Mesenchymal stem cell (in vitro differentiated cells and primary cell): ENCODE measurements at regions not wholly inside any gene's neighbourhood (a gene's known extent, or its start where the extent isn't known, plus 50 kb on each side); places are given as distances from the start of the nearest gene placed in this dataset.

ENCODE experiments used
- DNase-seq: peaks from one replicate; pipeline ENCODE4 v3.0.0-alpha.2; 2013
- H2AFZ ChIP-seq: one replicate; pipeline ENCODE4 v1.6.1; 2013; ENCODE audit warnings: low read depth, mild to moderate bottlenecking, control low read depth, inconsistent platforms, low read length, moderate library complexity
- H2AK5ac ChIP-seq: 2 replicates; pipeline ENCODE4 v1.6.1; 2013; ENCODE audit warnings: low read length, moderate library complexity, mild to moderate bottlenecking, inconsistent platforms; ENCODE audit not compliant: severe bottlenecking
- H2BK120ac ChIP-seq: one replicate; pipeline ENCODE4 v1.6.1; 2013; ENCODE audit warnings: low read depth, mild to moderate bottlenecking, inconsistent platforms, low read length, moderate library complexity
- H2BK12ac ChIP-seq, 2 experiments: one replicate each; pipeline ENCODE4 v1.6.1; 2013; ENCODE audit warnings: inconsistent platforms in 2 of 2, low read length in 2 of 2, mild to moderate bottlenecking in 2 of 2, moderate library complexity in 2 of 2, control low read depth in 1 of 2
- H2BK15ac ChIP-seq: one replicate; pipeline ENCODE4 v1.6.1; 2013; ENCODE audit warnings: mild to moderate bottlenecking, low read depth, inconsistent platforms; ENCODE audit not compliant: poor library complexity, severe bottlenecking
- H2BK5ac ChIP-seq: 2 replicates; pipeline ENCODE4 v1.6.1; 2013; ENCODE audit warnings: low read depth, mild to moderate bottlenecking, low read length, control low read depth, inconsistent platforms; ENCODE audit not compliant: poor library complexity, severe bottlenecking
- H3K14ac ChIP-seq, 2 experiments: one replicate each; pipeline ENCODE4 v1.6.1; 2013; ENCODE audit warnings: inconsistent platforms in 2 of 2, low read length in 2 of 2, control low read depth in 1 of 2, mild to moderate bottlenecking in 1 of 2, moderate library complexity in 1 of 2
- H3K18ac ChIP-seq, 2 experiments: one replicate each; pipeline ENCODE4 v1.6.1; 2013; ENCODE audit warnings: inconsistent platforms in 2 of 2, low read length in 2 of 2, control low read depth in 1 of 2, low read depth in 1 of 2, mild to moderate bottlenecking in 1 of 2
- H3K23ac ChIP-seq, 2 experiments: one replicate each; pipeline ENCODE4 v1.6.1; 2013; ENCODE audit warnings: inconsistent platforms in 2 of 2, low read length in 2 of 2, mild to moderate bottlenecking in 2 of 2, moderate library complexity in 2 of 2, control low read depth in 1 of 2
- H3K27ac ChIP-seq: 2 replicates; pipeline ENCODE4 v1.5.1; 2013; ENCODE audit warnings: mild to moderate bottlenecking, moderate library complexity, low read length, control low read depth, inconsistent platforms; ENCODE audit not compliant: poor library complexity, severe bottlenecking
- H3K27me3 ChIP-seq, 2 experiments: 2 replicates each; pipeline versions ENCODE4 v1.6.1 to v1.7.0; 2013; ENCODE audit warnings: low read length in 2 of 2, mild to moderate bottlenecking in 2 of 2, moderate library complexity in 2 of 2, control low read depth in 1 of 2, inconsistent platforms in 1 of 2; ENCODE audit not compliant: control insufficient read depth in 1 of 2, insufficient read depth in 1 of 2
- H3K36me3 ChIP-seq, 2 experiments: 2 replicates each; pipeline versions ENCODE4 v1.6.1 to v1.7.0; 2013; ENCODE audit warnings: low read length in 2 of 2, control low read depth in 1 of 2, inconsistent platforms in 1 of 2, low read depth in 1 of 2, mild to moderate bottlenecking in 1 of 2; ENCODE audit not compliant: insufficient read depth in 2 of 2, control insufficient read depth in 1 of 2
- H3K4ac ChIP-seq, 2 experiments: one replicate each; pipeline ENCODE4 v1.6.1; 2013; ENCODE audit warnings: inconsistent platforms in 2 of 2, low read length in 2 of 2, mild to moderate bottlenecking in 2 of 2, moderate library complexity in 2 of 2, control low read depth in 1 of 2, low read depth in 1 of 2
- H3K4me1 ChIP-seq: 2 replicates; pipeline ENCODE4 v1.6.1; 2013; ENCODE audit warnings: low read depth, low read length, control low read depth; ENCODE audit not compliant: control insufficient read depth, insufficient read depth
- H3K4me2 ChIP-seq: 2 replicates; pipeline ENCODE4 v1.6.1; 2013; ENCODE audit warnings: low read length, mild to moderate bottlenecking, inconsistent platforms; ENCODE audit not compliant: poor library complexity, severe bottlenecking
- H3K4me3 ChIP-seq, 2 experiments: 2 replicates each; pipeline versions ENCODE4 v1.5.1 to v1.7.0; 2013; ENCODE audit warnings: low read length in 2 of 2, mild to moderate bottlenecking in 2 of 2, control low read depth in 1 of 2, low read depth in 1 of 2; ENCODE audit not compliant: insufficient read depth in 1 of 2
- H3K79me1 ChIP-seq: replicated peaks from 2 replicates; pipeline ENCODE4 v1.6.1; 2013; ENCODE audit warnings: mild to moderate bottlenecking, control low read depth, low read length, inconsistent platforms; ENCODE audit not compliant: poor library complexity, severe bottlenecking
- H3K9ac ChIP-seq: 2 replicates; pipeline ENCODE4 v1.7.0; 2013; ENCODE audit warnings: mild to moderate bottlenecking, low read length, moderate library complexity
- H3K9me3 ChIP-seq: 2 replicates; pipeline ENCODE4 v1.7.0; 2013; ENCODE audit warnings: mild to moderate bottlenecking, low read length; ENCODE audit not compliant: control insufficient read depth
- H4K8ac ChIP-seq: one replicate; pipeline ENCODE4 v1.6.1; 2013; ENCODE audit warnings: inconsistent platforms, mild to moderate bottlenecking, low read length, moderate library complexity
- H4K91ac ChIP-seq: one replicate; pipeline ENCODE4 v1.6.1; 2013; ENCODE audit warnings: mild to moderate bottlenecking, low read length, inconsistent platforms
- WGBS: methylation state at CpG from one replicate; pipeline ENCODE4 v1.1.7; 2013; ENCODE audit warnings: mixed read lengths; 5-methylcytosine and 5-hydroxymethylcytosine counted together

- Histone ChIP-seq H3K79me1 (no peaks in the 10 kb centered on the region), H3K9me3 (no peaks in the 10 kb centered on the region), H3K14ac (peak overlapping the region in 1 of 2 experiments; percentile 26), H3K23ac (no peak overlapping the region), H2AFZ (no peak overlapping the region), H3K9ac (no peak overlapping the region), H4K91ac (no peak overlapping the region), H2BK120ac (no peak overlapping the region), H3K4me3 (no peak overlapping the region), H3K4me1 (peaks cover 5% of the 10 kb centered on the region), H3K18ac (no peak overlapping the region), H2BK5ac (no peak overlapping the region), H4K8ac (no peak overlapping the region), H2AK5ac (no peak overlapping the region), H3K27ac (no peak overlapping the region), H3K4me2 (no peak overlapping the region), H3K27me3 (peaks cover 0 to 3% of the 10 kb centered on the region in 2 experiments), H2BK15ac (no peak overlapping the region), H3K4ac (no peak overlapping the region), H2BK12ac (no peak overlapping the region), H3K36me3 (no peaks in the 10 kb centered on the region)
- no peak for DNase-seq
- 85% methylated on average over 7 of the region's 7 CpGs for WGBS
These were observed 65.6 kb upstream of the SPON1 start for GRCh38 chr11:13896981-13897353.

- Histone ChIP-seq H3K9ac (no peak overlapping the region), H3K27ac (no peak overlapping the region), H2AK5ac (no peak overlapping the region), H3K23ac (no peak overlapping the region), H2AFZ (no peak overlapping the region), H2BK12ac (no peak overlapping the region), H3K18ac (no peak overlapping the region), H3K4me3 (no peak overlapping the region), H3K79me1 (no peaks in the 10 kb centered on the region), H3K36me3 (no peaks in the 10 kb centered on the region), H4K8ac (no peak overlapping the region), H3K14ac (no peak overlapping the region), H2BK15ac (no peak overlapping the region), H2BK5ac (no peak overlapping the region), H3K4me2 (no peak overlapping the region), H3K4ac (no peak overlapping the region), H3K27me3 (peaks cover 0 to 3% of the 10 kb centered on the region in 2 experiments), H4K91ac (no peak overlapping the region), H2BK120ac (no peak overlapping the region), H3K9me3 (no peaks in the 10 kb centered on the region), H3K4me1 (peaks cover 5% of the 10 kb centered on the region)
- 56% methylated on average over 5 of the region's 6 CpGs for WGBS
- no peak for DNase-seq
These were observed 64.8 kb upstream of the SPON1 start for GRCh38 chr11:13897646-13898276.

- H3K79me1 ChIP-seq, result no peaks in the 10 kb centered on the region
- no peak overlapping the region for H2BK120ac ChIP-seq
- no peak for DNase-seq
- no peak overlapping the region for H4K91ac ChIP-seq
- no peak overlapping the region for H2AK5ac ChIP-seq
- H3K4me3 ChIP-seq, result no peak overlapping the region
- H4K8ac ChIP-seq, result no peak overlapping the region
- no peak overlapping the region for H3K18ac ChIP-seq
- H3K36me3 ChIP-seq, result no peaks in the 10 kb centered on the region
- no peak overlapping the region for H2BK5ac ChIP-seq
- H3K14ac ChIP-seq, result no peak overlapping the region
- peaks cover 5% of the 10 kb centered on the region for H3K4me1 ChIP-seq
- no peak overlapping the region for H3K27ac ChIP-seq
- no peaks in the 10 kb centered on the region for H3K9me3 ChIP-seq
- no peak overlapping the region for H2AFZ ChIP-seq
- H2BK12ac ChIP-seq, result no peak overlapping the region
- no peak overlapping the region for H3K9ac ChIP-seq
- H3K27me3 ChIP-seq, result peaks cover 0 to 7% of the 10 kb centered on the region in 2 experiments
- H3K4me2 ChIP-seq, result no peak overlapping the region
- no peak overlapping the region for H2BK15ac ChIP-seq
- H3K23ac ChIP-seq, result no peak overlapping the region
- H3K4ac ChIP-seq, result no peak overlapping the region
These were observed 62.9 kb upstream of the SPON1 start for GRCh38 chr11:13899603-13900002.

GRCh38 chr11:13902523-13902922, 60.0 kb upstream of the SPON1 start:
- Histone ChIP-seq H3K4me2 (no peak overlapping the region), H3K18ac (no peak overlapping the region), H4K8ac (no peak overlapping the region), H3K9ac (no peak overlapping the region), H2BK15ac (no peak overlapping the region), H2AFZ (no peak overlapping the region), H3K27ac (no peak overlapping the region), H3K36me3 (no peaks in the 10 kb centered on the region), H3K23ac (no peak overlapping the region), H4K91ac (no peak overlapping the region), H3K79me1 (no peaks in the 10 kb centered on the region), H2BK12ac (no peak overlapping the region), H3K4me1 (no peaks in the 10 kb centered on the region), H3K4ac (no peak overlapping the region), H3K14ac (no peak overlapping the region), H2BK120ac (no peak overlapping the region), H2BK5ac (no peak overlapping the region), H2AK5ac (no peak overlapping the region), H3K4me3 (no peak overlapping the region), H3K27me3 (peaks cover 0 to 7% of the 10 kb centered on the region in 2 experiments), H3K9me3 (peaks cover 15% of the 10 kb centered on the region)
- 100% methylated on average over 2 of the region's 5 CpGs for WGBS
- DNase-seq, result no peak
